Choroid plexus epithelial cell (primary cell): ENCODE measurements at regions not wholly inside any gene's neighbourhood (a gene's known extent, or its start where the extent isn't known, plus 50 kb on each side); places are given as distances from the start of the nearest gene placed in this dataset.
"Not testable (repeated sequence)": the region's sequence is repeated elsewhere in the genome, so short reads cannot be mapped to it uniquely, and the experiment has no call there.

Source experiments
- DNase-seq: peaks from one replicate; pipeline ENCODE4 v3.0.0-alpha.2; 2010; ENCODE audit warnings: low read depth
- H3K4me3 ChIP-seq: 2 replicates; pipeline ENCODE4 v1.5.1; 2011; ENCODE audit warnings: low read depth, mild to moderate bottlenecking, control low read depth, low read length, moderate library complexity
- CTCF ChIP-seq: conservative IDR thresholded peaks from 2 replicates; pipeline ENCODE4 v1.5.1; 2011; ENCODE audit warnings: low read depth, mild to moderate bottlenecking, control low read depth, inconsistent platforms, low read length, moderate library complexity

- no peak overlapping the region for H3K4me3 ChIP-seq
- no peak for TF ChIP-seq CTCF
- DNase-seq: no peak
Observed at GRCh38 chr2:57408587-57408986, 638.0 kb upstream of the VRK2 start.

GRCh38 chr2:57417007-57417406, 629.6 kb upstream of the VRK2 start:
- no peak for TF ChIP-seq CTCF
- no peak for DNase-seq
- H3K4me3 ChIP-seq: no peak overlapping the region

DNA sequence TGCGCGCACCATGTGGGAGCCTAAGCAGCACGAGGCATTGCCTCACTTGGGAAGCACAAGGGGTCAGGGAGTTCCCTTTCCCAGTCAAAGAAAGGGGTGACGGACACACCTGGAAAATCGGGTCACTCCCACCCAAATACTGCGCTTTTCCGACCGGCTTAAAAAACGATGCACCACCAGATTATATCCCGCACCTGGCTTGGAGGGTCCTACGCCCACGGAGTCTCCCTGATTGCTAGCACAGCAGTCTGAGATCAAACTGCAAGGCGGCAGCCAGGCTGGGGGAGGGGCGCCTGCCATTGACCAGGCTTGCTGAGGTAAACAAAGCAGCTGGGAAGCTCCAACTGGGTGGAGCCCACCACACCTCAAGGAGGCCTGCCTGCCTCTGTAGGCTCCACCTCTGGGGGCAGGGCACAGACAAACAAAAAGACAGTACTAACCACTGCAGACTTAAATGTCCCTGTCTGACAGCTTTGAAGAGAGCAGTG, 627.7 kb upstream of the VRK2 start:
- H3K4me3 ChIP-seq, DNase-seq: not testable (repeated sequence)

DNA sequence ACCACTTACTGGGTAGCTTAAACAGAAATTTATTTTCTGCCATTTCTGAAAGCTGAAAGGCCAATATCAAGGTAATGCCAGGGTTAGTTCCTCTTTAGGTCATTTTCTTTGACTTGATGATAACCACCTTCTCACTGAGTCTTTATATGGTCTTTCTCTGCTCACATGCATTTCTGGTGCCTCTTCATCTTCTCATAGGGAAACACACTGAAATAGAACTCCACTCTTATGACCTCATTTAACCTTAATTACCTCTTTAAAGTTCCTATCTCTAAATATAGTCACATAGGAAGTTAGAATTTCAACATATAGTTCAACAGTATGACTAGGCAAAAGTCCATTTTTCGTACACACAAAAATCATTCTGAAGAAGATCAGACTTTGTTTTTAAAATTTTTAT, 616.8 kb upstream of the VRK2 start:
- DNase-seq: no peak
- H3K4me3 ChIP-seq: no peak overlapping the region
- no peak for TF ChIP-seq CTCF

GRCh38 chr2:57432528-57432927, 614.1 kb upstream of the VRK2 start:
- H3K4me3 ChIP-seq: no peak overlapping the region
- DNase-seq: no peak
- no peak for TF ChIP-seq CTCF

DNA sequence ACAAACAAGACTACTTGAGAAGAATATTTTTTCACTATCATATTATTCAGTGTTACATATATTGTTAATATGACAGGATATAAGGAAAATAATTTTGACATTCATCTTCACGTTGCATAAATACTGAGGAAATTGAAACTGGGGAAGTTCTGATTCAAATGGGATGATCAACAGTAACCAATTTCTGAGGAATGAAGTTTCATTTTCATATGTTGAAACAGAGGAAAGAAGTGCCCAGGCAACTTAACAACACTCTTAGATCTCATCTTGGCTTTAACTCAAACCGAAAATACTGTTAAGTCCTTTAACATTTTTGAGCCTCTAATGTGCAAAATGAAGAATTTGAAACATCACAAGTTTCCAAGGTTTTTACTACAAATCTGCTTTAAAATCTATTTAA, 612.2 kb upstream of the VRK2 start:
- H3K4me3 ChIP-seq: no peak overlapping the region
- TF ChIP-seq CTCF: no peak
- DNase-seq: no peak

- no peak overlapping the region for H3K4me3 ChIP-seq
Observed at GRCh38 chr2:57434972-57435371, 611.6 kb upstream of the VRK2 start.

More at GRCh38 chr2:57434972-57435371, 611.6 kb upstream of the VRK2 start:
- TF ChIP-seq CTCF: no peak
- no peak for DNase-seq
